ENCODE measurements at regions not wholly inside any gene's neighbourhood (a gene's known extent, or its start where the extent isn't known, plus 50 kb on each side); places are given as distances from the start of the nearest gene placed in this dataset.
"Not testable (repeated sequence)": the region's sequence is repeated elsewhere in the genome, so short reads cannot be mapped to it uniquely, and the experiment has no call there.

DNA sequence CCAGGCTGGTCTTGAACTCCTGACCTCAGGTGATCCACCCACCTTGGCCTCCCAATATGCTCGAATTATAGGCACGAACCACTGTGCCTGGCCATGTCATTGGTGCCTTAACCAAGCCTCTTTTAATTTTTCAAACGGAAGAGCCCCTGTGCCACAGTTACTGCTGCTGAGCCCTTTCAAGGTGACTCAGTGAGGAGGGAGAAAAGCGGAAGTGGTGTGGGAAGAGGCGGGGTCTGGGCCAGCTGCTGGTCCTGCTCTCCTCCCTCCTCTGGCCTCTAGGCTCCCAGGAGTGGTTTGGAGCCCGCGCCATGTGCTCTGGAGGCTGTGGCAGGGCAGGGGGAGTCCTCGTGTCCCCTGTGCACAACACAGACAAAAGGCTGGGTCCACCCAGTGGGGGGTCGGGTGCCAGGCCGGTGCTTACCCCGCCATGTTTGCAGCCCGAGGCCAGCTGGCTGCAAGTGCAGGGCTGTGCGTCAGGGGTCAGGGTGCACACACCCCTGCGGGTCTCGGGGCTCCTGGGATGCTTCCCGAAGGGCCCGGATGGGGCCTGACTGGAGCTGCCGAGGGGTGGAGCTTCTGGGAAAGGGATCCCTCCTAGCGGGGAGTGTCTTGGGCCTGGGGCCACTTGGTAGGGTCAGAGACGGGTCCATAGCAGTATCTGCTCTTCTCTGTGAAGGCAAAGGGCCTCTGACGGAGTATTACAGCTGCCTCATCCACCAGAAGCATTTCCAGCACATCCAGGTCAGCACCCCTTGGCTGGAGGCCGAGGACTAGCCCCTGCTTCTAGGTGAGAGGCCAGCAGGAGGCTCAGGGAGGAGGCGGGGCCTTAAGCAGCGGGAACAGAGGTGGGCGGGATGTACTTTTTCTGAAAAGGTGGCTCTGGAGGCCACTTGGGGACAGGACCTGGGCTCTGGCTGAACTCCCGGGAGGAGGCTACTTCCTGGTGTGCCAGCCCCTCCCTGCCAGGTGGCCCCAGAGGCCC lies 100.4 kb upstream of the CCZ1B start:
- H3K27me3 ChIP-seq (replicated peaks; ENCODE audit: control insufficient read depth, insufficient read depth, low read length); H3K4me3 ChIP-seq (ENCODE audit: low read length); H3K36me3 ChIP-seq (ENCODE audit: control insufficient read depth, insufficient read depth, low read length, severe bottlenecking); H3K4me1 ChIP-seq (ENCODE audit: control insufficient read depth, insufficient read depth, low read length); DNase-seq (ENCODE audit: low read depth); H3K9me3 ChIP-seq (ENCODE audit: control insufficient read depth, low read length); H3K9ac ChIP-seq (ENCODE audit: low read length): not testable (repeated sequence)

DNA sequence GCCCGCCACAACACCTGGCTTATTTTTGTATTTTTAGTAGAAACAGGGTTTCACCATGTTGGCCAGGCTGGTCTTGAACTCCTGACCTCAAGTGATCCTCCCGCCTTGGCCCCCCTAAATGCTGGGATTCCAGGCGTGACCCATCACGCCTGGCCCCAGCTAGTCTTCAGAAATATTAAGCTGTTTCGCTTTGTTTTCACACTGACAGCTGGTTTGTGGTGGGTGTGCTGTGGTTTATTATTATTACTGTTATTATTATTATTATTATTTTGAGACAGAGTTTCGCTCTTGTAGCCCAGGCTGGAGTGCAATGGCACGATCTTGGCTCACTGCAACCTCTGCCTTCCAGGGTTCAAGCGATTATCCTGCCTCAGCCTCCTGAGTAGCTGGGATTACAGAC lies 101.6 kb upstream of the CCZ1B start:
- not testable (repeated sequence) for H3K9ac ChIP-seq (ENCODE audit: low read length); DNase-seq (ENCODE audit: low read depth); H3K9me3 ChIP-seq (ENCODE audit: control insufficient read depth, low read length); H3K4me3 ChIP-seq (ENCODE audit: low read length); H3K27me3 ChIP-seq (replicated peaks; ENCODE audit: control insufficient read depth, insufficient read depth, low read length); H3K36me3 ChIP-seq (ENCODE audit: control insufficient read depth, insufficient read depth, low read length, severe bottlenecking); H3K4me1 ChIP-seq (ENCODE audit: control insufficient read depth, insufficient read depth, low read length)

GRCh38 chr7:6929588-6929987 lies 103.5 kb upstream of the CCZ1B start:
- not testable (repeated sequence) for H3K4me1 ChIP-seq (ENCODE audit: control insufficient read depth, insufficient read depth, low read length); DNase-seq (ENCODE audit: low read depth)

GRCh38 chr7:6930081-6930635 lies 104.1 kb upstream of the CCZ1B start:
- H3K36me3 ChIP-seq (ENCODE audit: control insufficient read depth, insufficient read depth, low read length, severe bottlenecking); H3K9ac ChIP-seq (ENCODE audit: low read length); H3K27me3 ChIP-seq (replicated peaks; ENCODE audit: control insufficient read depth, insufficient read depth, low read length); H3K9me3 ChIP-seq (ENCODE audit: control insufficient read depth, low read length); H3K4me1 ChIP-seq (ENCODE audit: control insufficient read depth, insufficient read depth, low read length); DNase-seq (ENCODE audit: low read depth); H3K4me3 ChIP-seq (ENCODE audit: low read length): not testable (repeated sequence)

More at GRCh38 chr7:6929588-6929987, 103.5 kb upstream of the CCZ1B start:
- H3K4me3 ChIP-seq (ENCODE audit: low read length); H3K27me3 ChIP-seq (replicated peaks; ENCODE audit: control insufficient read depth, insufficient read depth, low read length); H3K9me3 ChIP-seq (ENCODE audit: control insufficient read depth, low read length); H3K36me3 ChIP-seq (ENCODE audit: control insufficient read depth, insufficient read depth, low read length, severe bottlenecking); H3K9ac ChIP-seq (ENCODE audit: low read length): not testable (repeated sequence)

GRCh38 chr7:6930787-6931186 lies 104.7 kb upstream of the CCZ1B start:
- H3K27me3 ChIP-seq (replicated peaks; ENCODE audit: control insufficient read depth, insufficient read depth, low read length); H3K4me3 ChIP-seq (ENCODE audit: low read length); H3K9me3 ChIP-seq (ENCODE audit: control insufficient read depth, low read length); H3K36me3 ChIP-seq (ENCODE audit: control insufficient read depth, insufficient read depth, low read length, severe bottlenecking); H3K9ac ChIP-seq (ENCODE audit: low read length); H3K4me1 ChIP-seq (ENCODE audit: control insufficient read depth, insufficient read depth, low read length): not testable (repeated sequence)
- DNase-seq (ENCODE audit: low read depth): peak; percentile 34

DNA sequence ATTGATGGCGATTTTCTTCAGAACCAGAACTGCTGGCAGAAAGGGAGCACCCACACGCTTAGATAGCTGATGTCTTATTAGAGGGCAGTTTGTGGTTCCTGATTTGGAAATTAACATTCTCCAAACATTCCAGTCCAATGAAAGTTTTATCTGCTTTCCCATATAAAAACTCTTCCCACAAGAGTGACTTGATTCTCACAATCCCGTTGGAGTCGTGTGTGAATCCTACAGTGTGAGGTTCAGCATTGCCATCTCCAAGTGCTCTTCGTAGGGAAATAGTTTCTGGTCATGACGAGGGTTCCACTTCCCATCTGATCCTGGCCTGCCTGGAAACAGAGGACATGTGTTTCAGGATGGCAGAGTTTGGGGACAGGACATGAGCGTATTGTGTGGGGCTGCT lies 105.4 kb upstream of the CCZ1B start:
- H3K27me3 ChIP-seq (replicated peaks; ENCODE audit: control insufficient read depth, insufficient read depth, low read length); H3K4me1 ChIP-seq (ENCODE audit: control insufficient read depth, insufficient read depth, low read length); H3K9me3 ChIP-seq (ENCODE audit: control insufficient read depth, low read length); DNase-seq (ENCODE audit: low read depth); H3K9ac ChIP-seq (ENCODE audit: low read length); H3K36me3 ChIP-seq (ENCODE audit: control insufficient read depth, insufficient read depth, low read length, severe bottlenecking); H3K4me3 ChIP-seq (ENCODE audit: low read length): not testable (repeated sequence)

DNA sequence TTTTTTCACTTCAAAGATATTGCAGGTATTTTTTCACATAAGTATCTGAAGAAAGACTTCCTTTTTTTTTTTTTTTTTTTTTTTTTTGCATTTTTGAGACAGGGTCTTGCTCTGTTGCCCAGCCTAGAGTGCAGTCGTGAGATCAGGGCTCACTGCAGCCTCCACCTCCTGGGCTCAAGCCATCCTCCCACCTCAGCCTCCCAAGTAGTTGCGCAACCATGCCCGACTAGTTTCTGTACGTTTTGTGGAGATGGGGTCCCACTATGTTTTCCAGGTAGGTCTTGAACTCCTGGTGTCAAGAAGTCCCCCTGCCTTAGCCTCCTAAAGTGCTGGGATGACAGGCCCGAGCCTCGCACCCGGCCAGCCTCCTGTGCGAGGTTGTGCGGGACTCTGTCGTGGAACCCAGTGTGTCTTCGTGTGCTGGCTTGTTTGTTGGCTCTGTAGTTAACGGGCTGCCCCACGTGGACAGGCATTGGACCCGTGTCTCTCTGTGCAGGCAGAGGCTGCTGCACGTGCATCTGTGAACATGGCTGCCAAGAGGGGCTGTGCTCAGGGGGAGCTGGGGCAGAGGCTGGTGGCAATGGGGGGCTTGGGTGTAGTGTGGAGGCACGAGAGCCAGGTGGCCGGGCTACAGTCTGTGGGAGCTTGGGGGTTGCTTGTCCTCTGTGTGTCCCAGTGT lies 108.0 kb upstream of the CCZ1B start:
- H3K27me3 ChIP-seq (replicated peaks; ENCODE audit: control insufficient read depth, insufficient read depth, low read length); H3K4me1 ChIP-seq (ENCODE audit: control insufficient read depth, insufficient read depth, low read length); H3K4me3 ChIP-seq (ENCODE audit: low read length); H3K9ac ChIP-seq (ENCODE audit: low read length); DNase-seq (ENCODE audit: low read depth); H3K36me3 ChIP-seq (ENCODE audit: control insufficient read depth, insufficient read depth, low read length, severe bottlenecking); H3K9me3 ChIP-seq (ENCODE audit: control insufficient read depth, low read length): not testable (repeated sequence)

DNA sequence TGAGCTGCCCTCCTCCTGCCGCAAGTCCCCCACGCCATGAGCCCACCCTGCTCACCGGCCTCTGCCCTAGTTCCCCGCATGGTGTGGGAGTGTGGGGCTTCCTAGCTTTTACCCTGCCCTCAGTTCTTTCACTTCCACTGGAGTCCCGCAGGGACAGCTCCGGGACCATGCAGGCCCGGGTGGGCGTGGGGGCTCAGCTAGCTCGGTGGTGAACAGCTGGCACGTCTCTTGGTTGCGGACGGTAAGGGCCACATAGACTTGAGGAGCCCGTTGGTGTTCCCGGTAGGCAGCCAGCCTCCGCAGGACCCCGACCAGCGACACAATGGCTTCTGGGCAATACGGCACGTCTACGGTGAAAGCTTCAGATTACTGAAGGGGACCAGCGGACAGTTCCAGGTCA lies 108.9 kb upstream of the CCZ1B start:
- no peaks in the 10 kb centered on the region for H3K36me3 ChIP-seq (ENCODE audit: control insufficient read depth, insufficient read depth, low read length, severe bottlenecking)
- no peaks in the 10 kb centered on the region for H3K27me3 ChIP-seq (replicated peaks; ENCODE audit: control insufficient read depth, insufficient read depth, low read length)
- no peak overlapping the region for H3K4me3 ChIP-seq (ENCODE audit: low read length)
- no peaks in the 10 kb centered on the region for H3K9me3 ChIP-seq (ENCODE audit: control insufficient read depth, low read length)
- no peaks in the 10 kb centered on the region for H3K4me1 ChIP-seq (ENCODE audit: control insufficient read depth, insufficient read depth, low read length)
- no peak for DNase-seq (ENCODE audit: low read depth)
- H3K9ac ChIP-seq (ENCODE audit: low read length): no peak overlapping the region

- not testable (repeated sequence) for H3K36me3 ChIP-seq (ENCODE audit: control insufficient read depth, insufficient read depth, low read length, severe bottlenecking); H3K27me3 ChIP-seq (replicated peaks; ENCODE audit: control insufficient read depth, insufficient read depth, low read length); H3K4me1 ChIP-seq (ENCODE audit: control insufficient read depth, insufficient read depth, low read length); H3K4me3 ChIP-seq (ENCODE audit: low read length); H3K9me3 ChIP-seq (ENCODE audit: control insufficient read depth, low read length); H3K9ac ChIP-seq (ENCODE audit: low read length); DNase-seq (ENCODE audit: low read depth)
Measured at GRCh38 chr7:6936626-6937025, 110.6 kb upstream of the CCZ1B start.

- H3K9me3 ChIP-seq (ENCODE audit: control insufficient read depth, low read length); DNase-seq (ENCODE audit: low read depth); H3K36me3 ChIP-seq (ENCODE audit: control insufficient read depth, insufficient read depth, low read length, severe bottlenecking); H3K27me3 ChIP-seq (replicated peaks; ENCODE audit: control insufficient read depth, insufficient read depth, low read length); H3K4me1 ChIP-seq (ENCODE audit: control insufficient read depth, insufficient read depth, low read length); H3K4me3 ChIP-seq (ENCODE audit: low read length); H3K9ac ChIP-seq (ENCODE audit: low read length): not testable (repeated sequence)
Measured at GRCh38 chr7:6937746-6938145, 111.7 kb upstream of the CCZ1B start.

GRCh38 chr7:6938284-6938683 lies 112.2 kb upstream of the CCZ1B start:
- not testable (repeated sequence) for H3K27me3 ChIP-seq (replicated peaks; ENCODE audit: control insufficient read depth, insufficient read depth, low read length); H3K4me1 ChIP-seq (ENCODE audit: control insufficient read depth, insufficient read depth, low read length); H3K4me3 ChIP-seq (ENCODE audit: low read length); H3K36me3 ChIP-seq (ENCODE audit: control insufficient read depth, insufficient read depth, low read length, severe bottlenecking); H3K9me3 ChIP-seq (ENCODE audit: control insufficient read depth, low read length); H3K9ac ChIP-seq (ENCODE audit: low read length)
- DNase-seq (ENCODE audit: low read depth): peak; percentile 7

All from adipocyte (in vitro differentiated cells).